ENCODE measurements at regions not wholly inside any gene's neighbourhood (a gene's known extent, or its start where the extent isn't known, plus 50 kb on each side); places are given as distances from the start of the nearest gene placed in this dataset.

- TF ChIP-seq, protein P1, sequence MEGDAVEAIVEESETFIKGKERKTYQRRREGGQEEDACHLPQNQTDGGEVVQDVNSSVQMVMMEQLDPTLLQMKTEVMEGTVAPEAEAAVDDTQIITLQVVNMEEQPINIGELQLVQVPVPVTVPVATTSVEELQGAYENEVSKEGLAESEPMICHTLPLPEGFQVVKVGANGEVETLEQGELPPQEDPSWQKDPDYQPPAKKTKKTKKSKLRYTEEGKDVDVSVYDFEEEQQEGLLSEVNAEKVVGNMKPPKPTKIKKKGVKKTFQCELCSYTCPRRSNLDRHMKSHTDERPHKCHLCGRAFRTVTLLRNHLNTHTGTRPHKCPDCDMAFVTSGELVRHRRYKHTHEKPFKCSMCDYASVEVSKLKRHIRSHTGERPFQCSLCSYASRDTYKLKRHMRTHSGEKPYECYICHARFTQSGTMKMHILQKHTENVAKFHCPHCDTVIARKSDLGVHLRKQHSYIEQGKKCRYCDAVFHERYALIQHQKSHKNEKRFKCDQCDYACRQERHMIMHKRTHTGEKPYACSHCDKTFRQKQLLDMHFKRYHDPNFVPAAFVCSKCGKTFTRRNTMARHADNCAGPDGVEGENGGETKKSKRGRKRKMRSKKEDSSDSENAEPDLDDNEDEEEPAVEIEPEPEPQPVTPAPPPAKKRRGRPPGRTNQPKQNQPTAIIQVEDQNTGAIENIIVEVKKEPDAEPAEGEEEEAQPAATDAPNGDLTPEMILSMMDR (IDR thresholded peaks at IDR 0.05; ENCODE audit: extremely low read depth in 1 of 2, insufficient read depth in 1 of 2, low read depth in 1 of 2, low read length in 2 of 2): no peak
- TF ChIP-seq FOS (IDR thresholded peaks at IDR 0.05; ENCODE audit: borderline replicate concordance, insufficient read depth, low read length) (peak; percentile 58), MYC (IDR thresholded peaks at IDR 0.05; ENCODE audit: low read depth, low read length) (no peak), JUN (IDR thresholded peaks at IDR 0.05; ENCODE audit: borderline replicate concordance, insufficient read depth, insufficient read length, low read depth) (peak; percentile 57), GATA2 (IDR thresholded peaks at IDR 0.05; ENCODE audit: insufficient read depth, insufficient read length, low read depth, low read length) (no peak), POLR2AphosphoS5 (IDR thresholded peaks at IDR 0.05; ENCODE audit: insufficient read depth, low read depth, low read length) (no peak), MAX (IDR thresholded peaks at IDR 0.05; ENCODE audit: insufficient read depth, insufficient read length) (no peak)
- FAIRE-seq: peak; percentile 91
- Histone ChIP-seq H3K4me2 (ENCODE audit: insufficient read depth, low read length) (no peak overlapping the region), H3K27me3 (ENCODE audit: control insufficient read depth in 2 of 2, insufficient read depth in 2 of 2, low read length in 2 of 2) (no peaks in the 10 kb centered on the region), H3K4me3 (replicated peaks in 1 of 3; ENCODE audit: insufficient read depth in 1 of 3, low read depth in 1 of 3, low read length in 3 of 3) (no peak overlapping the region), H3K36me3 (ENCODE audit: control insufficient read depth in 2 of 2, extremely low read depth in 1 of 2, insufficient read depth in 2 of 2, low read length in 2 of 2) (no peaks in the 10 kb centered on the region), H4K20me1 (replicated peaks; ENCODE audit: control insufficient read depth, extremely low read depth, insufficient read depth, low read length) (no peaks in the 10 kb centered on the region), H3K27ac (ENCODE audit: insufficient read depth, low read depth, low read length) (peak overlapping the region; percentile 49), H3K9me3 (replicated peaks; ENCODE audit: control insufficient read depth, insufficient read depth, low read length) (no peaks in the 10 kb centered on the region), H3K9me1 (replicated peaks; ENCODE audit: control insufficient read depth, extremely low read depth, insufficient read depth, low read length) (no peaks in the 10 kb centered on the region), H3K79me2 (ENCODE audit: control insufficient read depth, insufficient read depth, low read length) (no peaks in the 10 kb centered on the region), H3K9ac (replicated peaks; ENCODE audit: extremely low read depth, insufficient read depth, low read length) (no peak overlapping the region), H3K4me1 (ENCODE audit: control insufficient read depth, extremely low read depth, insufficient read depth, low read length) (peaks cover 11% of the 10 kb centered on the region), H2AFZ (ENCODE audit: low read depth, low read length) (peak overlapping the region; percentile 27)
- ChIA-PET CTCF (no interaction called here), POLR2A (no interaction called here)
- DNase-seq (ENCODE audit: low read depth, low spot score): peak; percentile 58
- dilution Hi-C loops (cut with MboI; ENCODE audit: extremely low pct_ligation_motif_present, low sequenced_read_pairs) (no loop called here), intact Hi-C loops (cut with micrococcal nuclease) (no loop called here)
- no TSS peak for BruUV-seq (replicated peaks)
Observed at GRCh38 chr18:61738488-61738887, 154.3 kb downstream of the RNF152 start.

Data from endothelial cell of umbilical vein (primary cell).